M059J (cell line): ENCODE measurements at regions not wholly inside any gene's neighbourhood (a gene's known extent, or its start where the extent isn't known, plus 50 kb on each side); places are given as distances from the start of the nearest gene placed in this dataset.

ENCODE experiments used
- DNase-seq: peaks from one replicate; pipeline ENCODE4 v3.0.0-alpha.2; 2012; ENCODE audit warnings: low read depth

GRCh38 chr17:11081342-11081741 is 159.7 kb upstream of the SHISA6 start:
- DNase-seq = no peak

- DNase-seq = no peak
These were observed 163.3 kb upstream of the SHISA6 start for GRCh38 chr17:11077673-11078072.

- no peak for DNase-seq
These were observed 166.6 kb upstream of the SHISA6 start for GRCh38 chr17:11074451-11074850.

- no peak for DNase-seq
These were observed 184.1 kb upstream of the SHISA6 start for GRCh38 chr17:11056926-11057325.

- no peak for DNase-seq
These were observed 187.2 kb upstream of the SHISA6 start for GRCh38 chr17:11053846-11054245.

- no peak for DNase-seq
These were observed 191.5 kb upstream of the SHISA6 start for GRCh38 chr17:11049539-11049938.

GRCh38 chr17:11047228-11047627 is 193.8 kb upstream of the SHISA6 start:
- DNase-seq = no peak

GRCh38 chr17:11039342-11039741 is 201.5 kb upstream of the PIRT start:
- DNase-seq = no peak

- DNase-seq = no peak
These were observed 197.8 kb upstream of the PIRT start for GRCh38 chr17:11035681-11036080.

GRCh38 chr17:11031787-11032186 is 193.9 kb upstream of the PIRT start:
- DNase-seq = no peak

GRCh38 chr17:11029791-11030190 is 191.9 kb upstream of the PIRT start:
- no peak for DNase-seq

- DNase-seq = no peak
These were observed 190.5 kb upstream of the PIRT start for GRCh38 chr17:11028349-11028748.

GRCh38 chr17:11026903-11027302 is 189.0 kb upstream of the PIRT start:
- no peak for DNase-seq

- DNase-seq = no peak
These were observed 186.0 kb upstream of the PIRT start for GRCh38 chr17:11023639-11024479.

GRCh38 chr17:11006530-11006929 is 168.6 kb upstream of the PIRT start:
- no peak for DNase-seq

- DNase-seq = no peak
These were observed 168.1 kb upstream of the PIRT start for GRCh38 chr17:11005940-11006339.

- no peak for DNase-seq
These were observed 164.5 kb upstream of the PIRT start for GRCh38 chr17:11002417-11002816.

GRCh38 chr17:11001651-11002050 is 163.8 kb upstream of the PIRT start:
- no peak for DNase-seq

- no peak for DNase-seq
These were observed 161.6 kb upstream of the PIRT start for GRCh38 chr17:10999484-10999883.

- DNase-seq = no peak
These were observed 155.2 kb upstream of the PIRT start for GRCh38 chr17:10993126-10993525.

- no peak for DNase-seq
These were observed 154.4 kb upstream of the PIRT start for GRCh38 chr17:10992106-10992880.

- DNase-seq = no peak
These were observed 149.9 kb upstream of the PIRT start for GRCh38 chr17:10987786-10988185.

GRCh38 chr17:10984220-10984619 is 146.3 kb upstream of the PIRT start:
- no peak for DNase-seq
